Fibroblast of skin of scalp (primary cell): ENCODE measurements at regions not wholly inside any gene's neighbourhood (a gene's known extent, or its start where the extent isn't known, plus 50 kb on each side); places are given as distances from the start of the nearest gene placed in this dataset.
"Not testable (repeated sequence)": the region's sequence is repeated elsewhere in the genome, so short reads cannot be mapped to it uniquely, and the experiment has no call there.

ENCODE experiments used
- DNase-seq: peaks from one replicate; pipeline ENCODE4 v3.0.0-alpha.2; 2013

- no peak for DNase-seq
Observed at GRCh38 chr14:87305345-87305744, 687.6 kb downstream of the GALC start.

- DNase-seq = no peak
Observed at GRCh38 chr14:87304404-87304803, 688.6 kb downstream of the GALC start.

GRCh38 chr14:87286826-87287225 lies 706.2 kb downstream of the GALC start:
- DNase-seq = no peak

GRCh38 chr14:87286191-87286590 lies 706.8 kb downstream of the GALC start:
- DNase-seq = no peak

GRCh38 chr14:87285506-87285905 lies 707.5 kb downstream of the GALC start:
- no peak for DNase-seq

GRCh38 chr14:87283547-87283946 lies 709.4 kb downstream of the GALC start:
- DNase-seq = no peak

GRCh38 chr14:87282266-87282665 lies 710.7 kb downstream of the GALC start:
- DNase-seq = no peak

GRCh38 chr14:87278415-87278814 lies 714.6 kb downstream of the GALC start:
- no peak for DNase-seq

- DNase-seq = no peak
Observed at GRCh38 chr14:87271331-87271730, 721.7 kb downstream of the GALC start.

GRCh38 chr14:87268997-87269396 lies 724.0 kb downstream of the GALC start:
- no peak for DNase-seq

- DNase-seq = no peak
Observed at GRCh38 chr14:87264796-87265195, 728.2 kb downstream of the GALC start.

GRCh38 chr14:87264272-87264785 lies 728.7 kb downstream of the GALC start:
- DNase-seq = no peak

GRCh38 chr14:87261621-87262020 lies 731.4 kb downstream of the GALC start:
- DNase-seq = no peak

GRCh38 chr14:87260460-87260859 lies 732.5 kb downstream of the GALC start:
- no peak for DNase-seq

- DNase-seq = no peak
Observed at GRCh38 chr14:87257421-87257820, 735.6 kb downstream of the GALC start.

- no peak for DNase-seq
Observed at GRCh38 chr14:87255058-87255457, 737.9 kb downstream of the GALC start.

- DNase-seq = no peak
Observed at GRCh38 chr14:87254331-87254874, 738.6 kb downstream of the GALC start.

- DNase-seq = not testable (repeated sequence)
Observed at GRCh38 chr14:87253791-87254190, 739.2 kb downstream of the GALC start.

- no peak for DNase-seq
Observed at GRCh38 chr14:87252103-87252502, 740.9 kb downstream of the GALC start.

GRCh38 chr14:87251011-87251410 lies 742.0 kb downstream of the GALC start:
- DNase-seq = no peak

- no peak for DNase-seq
Observed at GRCh38 chr14:87241018-87241768, 751.8 kb downstream of the GALC start.

GRCh38 chr14:87240319-87240718 lies 752.7 kb downstream of the GALC start:
- DNase-seq = not testable (repeated sequence)

- DNase-seq = no peak
Observed at GRCh38 chr14:87233806-87234384, 759.1 kb downstream of the GALC start.

- no peak for DNase-seq
Observed at GRCh38 chr14:87233266-87233665, 759.7 kb downstream of the GALC start.
